ENCODE measurements at regions not wholly inside any gene's neighbourhood (a gene's known extent, or its start where the extent isn't known, plus 50 kb on each side); places are given as distances from the start of the nearest gene placed in this dataset.

- no peaks in the 10 kb centered on the region for H3K36me3 ChIP-seq (ENCODE audit: insufficient read depth, insufficient read length, low read length)
- no peak for TF ChIP-seq SUZ12 (IDR thresholded peaks at IDR 0.05; ENCODE audit: extremely low read depth, insufficient read depth, insufficient read length)
- no peak for TF ChIP-seq YY1 (IDR thresholded peaks at IDR 0.05; ENCODE audit: insufficient read depth, insufficient read length)
- no peak for TF ChIP-seq ZNF274 (IDR thresholded peaks at IDR 0.05; ENCODE audit: low read depth, low read length)
- H3K9ac ChIP-seq (ENCODE audit: insufficient read length, low read depth) = no peak overlapping the region
- peaks cover 7% of the 10 kb centered on the region; the same call in 1 of the 2 replicates for H3K9me3 ChIP-seq (ENCODE audit: insufficient read depth, low read length)
- no peaks in the 10 kb centered on the region for H3K27me3 ChIP-seq (ENCODE audit: insufficient read depth, insufficient read length)
- peaks cover 3% of the 10 kb centered on the region for H3K4me1 ChIP-seq (ENCODE audit: insufficient read depth, insufficient read length)
- DNase-seq (ENCODE audit: low read depth, low spot score) = no peak
- H3K4me3 ChIP-seq (ENCODE audit: insufficient read length, low read depth) = no peak overlapping the region
These were observed 123.6 kb upstream of the DNAH14 start for GRCh38 chr1:224805889-224806288.

- TF ChIP-seq SUZ12 (IDR thresholded peaks at IDR 0.05; ENCODE audit: extremely low read depth, insufficient read depth, insufficient read length) (no peak), YY1 (IDR thresholded peaks at IDR 0.05; ENCODE audit: insufficient read depth, insufficient read length) (no peak), ZNF274 (IDR thresholded peaks at IDR 0.05; ENCODE audit: low read depth, low read length) (no peak)
- H3K4me3 ChIP-seq (ENCODE audit: insufficient read length, low read depth) = no peak overlapping the region
- no peaks in the 10 kb centered on the region for H3K36me3 ChIP-seq (ENCODE audit: insufficient read depth, insufficient read length, low read length)
- H3K9ac ChIP-seq (ENCODE audit: insufficient read length, low read depth) = no peak overlapping the region
- H3K9me3 ChIP-seq (ENCODE audit: insufficient read depth, low read length) = peaks cover 12% of the 10 kb centered on the region; the same call in 1 of the 2 replicates
- no peak for DNase-seq (ENCODE audit: low read depth, low spot score)
- no peaks in the 10 kb centered on the region for H3K4me1 ChIP-seq (ENCODE audit: insufficient read depth, insufficient read length)
- no peaks in the 10 kb centered on the region for H3K27me3 ChIP-seq (ENCODE audit: insufficient read depth, insufficient read length)
These were observed 120.3 kb upstream of the DNAH14 start for GRCh38 chr1:224809137-224809536.

GRCh38 chr1:224809613-224810012 lies 119.9 kb upstream of the DNAH14 start:
- no peak for DNase-seq (ENCODE audit: low read depth, low spot score)

GRCh38 chr1:224811564-224811963 lies 117.9 kb upstream of the DNAH14 start:
- Histone ChIP-seq H3K9me3 (ENCODE audit: insufficient read depth, low read length) (peaks cover 12% of the 10 kb centered on the region; the same call in 1 of the 2 replicates), H3K27me3 (ENCODE audit: insufficient read depth, insufficient read length) (no peaks in the 10 kb centered on the region), H3K36me3 (ENCODE audit: insufficient read depth, insufficient read length, low read length) (no peaks in the 10 kb centered on the region), H3K9ac (ENCODE audit: insufficient read length, low read depth) (no peak overlapping the region), H3K4me1 (ENCODE audit: insufficient read depth, insufficient read length) (no peaks in the 10 kb centered on the region), H3K4me3 (ENCODE audit: insufficient read length, low read depth) (no peak overlapping the region)
- DNase-seq (ENCODE audit: low read depth, low spot score) = no peak
- no peak for TF ChIP-seq YY1 (IDR thresholded peaks at IDR 0.05; ENCODE audit: insufficient read depth, insufficient read length)

More at GRCh38 chr1:224809613-224810012, 119.9 kb upstream of the DNAH14 start:
- Histone ChIP-seq H3K9me3 (ENCODE audit: insufficient read depth, low read length) (peaks cover 12% of the 10 kb centered on the region; the same call in 1 of the 2 replicates), H3K36me3 (ENCODE audit: insufficient read depth, insufficient read length, low read length) (no peaks in the 10 kb centered on the region), H3K4me3 (ENCODE audit: insufficient read length, low read depth) (no peak overlapping the region), H3K27me3 (ENCODE audit: insufficient read depth, insufficient read length) (no peaks in the 10 kb centered on the region), H3K9ac (ENCODE audit: insufficient read length, low read depth) (no peak overlapping the region), H3K4me1 (ENCODE audit: insufficient read depth, insufficient read length) (no peaks in the 10 kb centered on the region)
- TF ChIP-seq ZNF274 (IDR thresholded peaks at IDR 0.05; ENCODE audit: low read depth, low read length) = no peak
- no peak for TF ChIP-seq YY1 (IDR thresholded peaks at IDR 0.05; ENCODE audit: insufficient read depth, insufficient read length)
- TF ChIP-seq SUZ12 (IDR thresholded peaks at IDR 0.05; ENCODE audit: extremely low read depth, insufficient read depth, insufficient read length) = no peak

GRCh38 chr1:224815647-224816046 lies 113.8 kb upstream of the DNAH14 start:
- Histone ChIP-seq H3K36me3 (ENCODE audit: insufficient read depth, insufficient read length, low read length) (no peaks in the 10 kb centered on the region), H3K27me3 (ENCODE audit: insufficient read depth, insufficient read length) (no peaks in the 10 kb centered on the region), H3K9me3 (ENCODE audit: insufficient read depth, low read length) (peaks cover 20% of the 10 kb centered on the region), H3K4me3 (ENCODE audit: insufficient read length, low read depth) (no peak overlapping the region), H3K9ac (ENCODE audit: insufficient read length, low read depth) (no peak overlapping the region), H3K4me1 (ENCODE audit: insufficient read depth, insufficient read length) (no peaks in the 10 kb centered on the region)
- DNase-seq (ENCODE audit: low read depth, low spot score) = no peak
- TF ChIP-seq SUZ12 (IDR thresholded peaks at IDR 0.05; ENCODE audit: extremely low read depth, insufficient read depth, insufficient read length) = no peak
- no peak for TF ChIP-seq YY1 (IDR thresholded peaks at IDR 0.05; ENCODE audit: insufficient read depth, insufficient read length)
- TF ChIP-seq ZNF274 (IDR thresholded peaks at IDR 0.05; ENCODE audit: low read depth, low read length) = no peak

- Histone ChIP-seq H3K9ac (ENCODE audit: insufficient read length, low read depth) (no peak overlapping the region), H3K27me3 (ENCODE audit: insufficient read depth, insufficient read length) (no peaks in the 10 kb centered on the region), H3K9me3 (ENCODE audit: insufficient read depth, low read length) (peaks cover 19% of the 10 kb centered on the region), H3K4me1 (ENCODE audit: insufficient read depth, insufficient read length) (no peaks in the 10 kb centered on the region), H3K36me3 (ENCODE audit: insufficient read depth, insufficient read length, low read length) (no peaks in the 10 kb centered on the region), H3K4me3 (ENCODE audit: insufficient read length, low read depth) (no peak overlapping the region)
- TF ChIP-seq YY1 (IDR thresholded peaks at IDR 0.05; ENCODE audit: insufficient read depth, insufficient read length) = no peak
- TF ChIP-seq ZNF274 (IDR thresholded peaks at IDR 0.05; ENCODE audit: low read depth, low read length) = no peak
- no peak for TF ChIP-seq SUZ12 (IDR thresholded peaks at IDR 0.05; ENCODE audit: extremely low read depth, insufficient read depth, insufficient read length)
- no peak for DNase-seq (ENCODE audit: low read depth, low spot score)
These were observed 113.4 kb upstream of the DNAH14 start for GRCh38 chr1:224816062-224816461.

GRCh38 chr1:224817382-224817781 lies 112.1 kb upstream of the DNAH14 start:
- TF ChIP-seq YY1 (IDR thresholded peaks at IDR 0.05; ENCODE audit: insufficient read depth, insufficient read length) = no peak
- TF ChIP-seq ZNF274 (IDR thresholded peaks at IDR 0.05; ENCODE audit: low read depth, low read length) = no peak
- no peak for TF ChIP-seq SUZ12 (IDR thresholded peaks at IDR 0.05; ENCODE audit: extremely low read depth, insufficient read depth, insufficient read length)
- DNase-seq (ENCODE audit: low read depth, low spot score) = no peak
- no peaks in the 10 kb centered on the region for H3K36me3 ChIP-seq (ENCODE audit: insufficient read depth, insufficient read length, low read length)
- H3K9me3 ChIP-seq (ENCODE audit: insufficient read depth, low read length) = peaks cover 23% of the 10 kb centered on the region
- no peak overlapping the region for H3K9ac ChIP-seq (ENCODE audit: insufficient read length, low read depth)
- no peaks in the 10 kb centered on the region for H3K4me1 ChIP-seq (ENCODE audit: insufficient read depth, insufficient read length)
- no peaks in the 10 kb centered on the region for H3K27me3 ChIP-seq (ENCODE audit: insufficient read depth, insufficient read length)
- no peak overlapping the region for H3K4me3 ChIP-seq (ENCODE audit: insufficient read length, low read depth)
